K562 (cell line): ENCODE measurements at regions not wholly inside any gene's neighbourhood (a gene's known extent, or its start where the extent isn't known, plus 50 kb on each side); places are given as distances from the start of the nearest gene placed in this dataset.

Source experiments
- ATAC-seq: fragments of 200-7000 bp; cut with Tn5 transposase; 3 replicates; pipeline ENCODE4 v1.9.1; 2020; ENCODE audit warnings: moderate library complexity
- BruUV-seq: library from RNA; stranded (reverse); fragments of 400-500 nt; replicated peaks from 2 replicates; lab custom pipeline; 2021; lab: Mats Ljungman, UMichigan
- CTCF ChIA-PET: fragments of 300-600 bp; formaldehyde crosslinking; extraction: SDS; loops from one replicate; lab custom pipeline; 2021; ENCODE audit warnings: low intra/inter-chr PET ratio; lab: Yijun Ruan, JAX
- POLR2A ChIA-PET: fragments of 300-600, 350-650 bp; sonication (Branson Sonifier 250); formaldehyde crosslinking; extraction: SDS; loops from one replicate; lab custom pipeline; 2021; ENCODE audit warnings: antibody characterized with exemption, inconsistent platforms; lab: Yijun Ruan, JAX
- DNase-seq, 4 experiments: peaks; one replicate each; pipeline versions ENCODE4 v3.0.0 to v3.0.0-alpha.2; 2011 to 2018; ENCODE audit warnings: low spot score in 3 of 4, mixed read lengths in 3 of 4; ENCODE audit errors: extremely low read depth in 1 of 4
- FAIRE-seq: peaks from 2 replicates; lab custom pipeline; 2011; peaks lifted over from hg19 to GRCh38; lab: Jason Lieb, UNC
- H2AFZ ChIP-seq: 2 replicates; pipeline ENCODE4 v1.6.0; 2011; ENCODE audit warnings: low read depth, low read length, control low read depth, inconsistent platforms
- H3K27ac ChIP-seq: fragments of 200-600 bp; 3 replicates; pipeline ENCODE4 v1.8.0; 2011; ENCODE audit warnings: low read depth, mild to moderate bottlenecking, control low read depth, inconsistent platforms, low read length, moderate library complexity, mixed read lengths; ENCODE audit errors: extremely low read depth
- H3K27me3 ChIP-seq, 2 experiments: fragments of 300-600 bp in 1 of 2; 2 replicates in 1 of 2; 3 replicates in 1 of 2; pipeline versions ENCODE4 v1.6.0 to v1.8.0; 2011; ENCODE audit warnings: inconsistent platforms in 2 of 2, low read length in 2 of 2, mild to moderate bottlenecking in 1 of 2, mixed read lengths in 1 of 2, moderate library complexity in 1 of 2; ENCODE audit not compliant: control insufficient read depth in 2 of 2, insufficient read depth in 2 of 2
- H3K36me3 ChIP-seq: fragments of 300-600 bp; 3 replicates; pipeline ENCODE4 v1.8.0; 2011; ENCODE audit warnings: mild to moderate bottlenecking, low read length, inconsistent platforms; ENCODE audit not compliant: control insufficient read depth, insufficient read depth
- H3K4me1 ChIP-seq, 2 experiments: fragments of 200-600 bp in 1 of 2; replicated peaks in 1 of 2; 2 replicates in 1 of 2; 3 replicates in 1 of 2; pipeline versions ENCODE4 v1.5.1 to v1.8.0; 2011; ENCODE audit warnings: inconsistent platforms in 2 of 2, low read length in 2 of 2, mild to moderate bottlenecking in 1 of 2, mixed read lengths in 1 of 2, moderate library complexity in 1 of 2; ENCODE audit not compliant: control insufficient read depth in 2 of 2, insufficient read depth in 2 of 2
- H3K4me2 ChIP-seq: 2 replicates; pipeline ENCODE4 v1.6.1; 2011; ENCODE audit warnings: low read length, control low read depth, inconsistent platforms, mixed read lengths; ENCODE audit not compliant: insufficient read depth
- H3K4me3 ChIP-seq: fragments of 200-600 bp; sonication (generic), shearing (Covaris generic); 2 replicates; pipeline ENCODE4 v1.5.1; 2016; ENCODE audit warnings: control low read depth, inconsistent platforms
- H3K79me2 ChIP-seq: fragments of 200-600 bp; 3 replicates; pipeline ENCODE4 v1.8.0; 2011; ENCODE audit warnings: low read length, inconsistent platforms; ENCODE audit not compliant: control insufficient read depth, insufficient read depth
- H3K9ac ChIP-seq, 2 experiments: 2 replicates each; pipeline versions ENCODE4 v1.6.0 to v1.6.1; 2011; ENCODE audit warnings: low read depth in 2 of 2, low read length in 2 of 2, control low read depth in 1 of 2, inconsistent platforms in 1 of 2, mild to moderate bottlenecking in 1 of 2, mixed read lengths in 1 of 2; ENCODE audit not compliant: insufficient read depth in 1 of 2
- H3K9me1 ChIP-seq: one replicate; pipeline ENCODE4 v1.6.0; 2011; ENCODE audit warnings: inconsistent platforms, mild to moderate bottlenecking, low read length, moderate library complexity; ENCODE audit not compliant: control insufficient read depth, insufficient read depth
- H3K9me3 ChIP-seq: replicated peaks from 2 replicates; pipeline ENCODE4 v1.5.1; 2011; ENCODE audit warnings: low read depth, low read length, inconsistent platforms; ENCODE audit not compliant: control insufficient read depth, insufficient read depth
- H4K20me1 ChIP-seq: replicated peaks from 2 replicates; pipeline ENCODE4 v1.6.1; 2011; ENCODE audit warnings: low read length, inconsistent platforms, mixed read lengths; ENCODE audit not compliant: control insufficient read depth, insufficient read depth
- DDX20 ChIP-seq: fragments of 450-650 bp; IDR thresholded peaks from 2 replicates; pipeline ENCODE4 v1.6.1; 2016; ENCODE audit warnings: missing genetic modification characterization, low read depth, mild to moderate bottlenecking, missing compliant biosample characterization, moderate library complexity
- ETS2 ChIP-seq: IDR thresholded peaks from 2 replicates; pipeline ENCODE4 v1.6.1; 2016; ENCODE audit warnings: borderline replicate concordance, missing genetic modification characterization, mild to moderate bottlenecking, moderate library complexity, missing compliant biosample characterization; ENCODE audit not compliant: poor library complexity, severe bottlenecking
- GTF2F1 ChIP-seq: IDR thresholded peaks from 2 replicates; pipeline ENCODE4 v1.6.1; 2011; ENCODE audit warnings: low read depth, low read length, improper control_type of control experiment
- HCFC1 ChIP-seq: IDR thresholded peaks from 2 replicates; pipeline ENCODE4 v1.6.1; 2012; ENCODE audit warnings: low read depth, low read length, improper control_type of control experiment
- JUND ChIP-seq, 2 experiments: IDR thresholded peaks; 2 replicates in 1 of 2; 3 replicates in 1 of 2; pipeline ENCODE4 v1.6.1; 2011; ENCODE audit warnings: borderline replicate concordance in 2 of 2, low read depth in 2 of 2, low read length in 2 of 2, improper control_type of control experiment in 1 of 2, missing biosample characterization in 1 of 2, missing genetic modification characterization in 1 of 2, missing genetic modification reagents in 1 of 2
- ZBTB17 ChIP-seq: fragments of 450-650 bp; formaldehyde crosslinking; IDR thresholded peaks from 2 replicates; pipeline ENCODE4 v1.4.0; 2020; ENCODE audit warnings: mild to moderate bottlenecking
- WGBS: fragments of 100-300 bp; shearing (Covaris generic); methylation state at CpG from one replicate; pipeline ENCODE4 v1.1.6; 2016; ENCODE audit warnings: low coverage, mixed read lengths; ENCODE audit not compliant: insufficient coverage; ENCODE audit errors: missing lambda C conversion rate; 5-methylcytosine and 5-hydroxymethylcytosine counted together
- in situ Hi-C: fragments of 300-500 bp; cut with MboI; formaldehyde crosslinking; loops from 4 replicates; pipeline ENCODE4 v1.15.0; 2018; ENCODE audit warnings: inconsistent platforms, mixed read lengths
- intact Hi-C: fragments of 100-400 bp; cut with micrococcal nuclease; formaldehyde crosslinking; loops from 2 replicates; pipeline ENCODE4 v1.14.2; 2022
- TF ChIP-seq, protein P1 (sequence below): fragments of 250-450 bp; sonication (Bioruptor Pico); IDR thresholded peaks from 2 replicates; pipeline ENCODE4 v1.4.0; 2020
- TF ChIP-seq, protein P2 (sequence below): fragments of 450-650 bp; IDR thresholded peaks from 2 replicates; pipeline ENCODE4 v1.6.1; 2016; ENCODE audit warnings: mild to moderate bottlenecking
- TF ChIP-seq, protein P3 (sequence below): sonication (generic); formaldehyde crosslinking; IDR thresholded peaks from 2 replicates; pipeline ENCODE4 v1.8.0; 2022; ENCODE audit warnings: missing genetic modification reagents, mild to moderate bottlenecking, moderate library complexity, borderline replicate concordance
- TF ChIP-seq, protein P4 (sequence below): sonication (generic); formaldehyde crosslinking; IDR thresholded peaks from 2 replicates; pipeline ENCODE4 v1.8.0; 2022; ENCODE audit warnings: missing genetic modification reagents, mild to moderate bottlenecking, borderline replicate concordance

DNA sequence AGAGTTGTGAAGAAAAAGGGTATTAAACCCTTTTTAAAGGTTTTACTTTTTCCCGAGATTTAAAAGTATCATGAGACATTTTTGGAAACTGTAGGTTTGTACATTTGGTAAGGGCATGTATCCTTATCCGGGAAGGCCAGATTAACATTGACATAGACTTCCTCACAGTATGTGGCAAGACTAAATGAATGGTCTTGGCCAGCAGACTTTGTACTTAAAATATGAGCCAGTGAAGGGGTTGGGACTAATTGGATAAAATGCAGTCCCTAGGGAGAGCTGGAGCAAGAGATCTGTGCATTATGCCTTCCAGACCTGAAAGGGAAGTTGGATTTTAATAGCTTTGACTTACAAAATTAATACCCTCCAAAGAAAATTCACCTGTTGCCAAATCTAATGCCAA lies 60.4 kb upstream of the CCN2 start:
- POLR2A ChIA-PET, result no interaction called here
- BruUV-seq, result no TSS peak
- DNase-seq, result no peak

More for the DNA sequence above, 60.4 kb upstream of the CCN2 start:
- ATAC-seq (no peak), FAIRE-seq (no peak)
- Histone ChIP-seq H3K9me1 (no peaks in the 10 kb centered on the region), H3K27me3 (no peaks in the 10 kb centered on the region), H3K36me3 (no peaks in the 10 kb centered on the region), H3K4me3 (no peak overlapping the region), H3K9ac (no peak overlapping the region), H4K20me1 (no peaks in the 10 kb centered on the region), H3K4me1 (no peaks in the 10 kb centered on the region), H3K27ac (no peak overlapping the region), H2AFZ (no peak overlapping the region), H3K4me2 (no peak overlapping the region), H3K9me3 (no peaks in the 10 kb centered on the region), H3K79me2 (no peaks in the 10 kb centered on the region)
- CTCF ChIA-PET, result no interaction called here
- in situ Hi-C loops, result no loop called here
- WGBS, result 0% methylated on average over 2 of the region's 2 CpGs
- TF ChIP-seq GTF2F1, result no peak
- TF ChIP-seq ETS2, result no peak
- TF ChIP-seq DDX20 (tag), result no peak
- TF ChIP-seq, protein P1, sequence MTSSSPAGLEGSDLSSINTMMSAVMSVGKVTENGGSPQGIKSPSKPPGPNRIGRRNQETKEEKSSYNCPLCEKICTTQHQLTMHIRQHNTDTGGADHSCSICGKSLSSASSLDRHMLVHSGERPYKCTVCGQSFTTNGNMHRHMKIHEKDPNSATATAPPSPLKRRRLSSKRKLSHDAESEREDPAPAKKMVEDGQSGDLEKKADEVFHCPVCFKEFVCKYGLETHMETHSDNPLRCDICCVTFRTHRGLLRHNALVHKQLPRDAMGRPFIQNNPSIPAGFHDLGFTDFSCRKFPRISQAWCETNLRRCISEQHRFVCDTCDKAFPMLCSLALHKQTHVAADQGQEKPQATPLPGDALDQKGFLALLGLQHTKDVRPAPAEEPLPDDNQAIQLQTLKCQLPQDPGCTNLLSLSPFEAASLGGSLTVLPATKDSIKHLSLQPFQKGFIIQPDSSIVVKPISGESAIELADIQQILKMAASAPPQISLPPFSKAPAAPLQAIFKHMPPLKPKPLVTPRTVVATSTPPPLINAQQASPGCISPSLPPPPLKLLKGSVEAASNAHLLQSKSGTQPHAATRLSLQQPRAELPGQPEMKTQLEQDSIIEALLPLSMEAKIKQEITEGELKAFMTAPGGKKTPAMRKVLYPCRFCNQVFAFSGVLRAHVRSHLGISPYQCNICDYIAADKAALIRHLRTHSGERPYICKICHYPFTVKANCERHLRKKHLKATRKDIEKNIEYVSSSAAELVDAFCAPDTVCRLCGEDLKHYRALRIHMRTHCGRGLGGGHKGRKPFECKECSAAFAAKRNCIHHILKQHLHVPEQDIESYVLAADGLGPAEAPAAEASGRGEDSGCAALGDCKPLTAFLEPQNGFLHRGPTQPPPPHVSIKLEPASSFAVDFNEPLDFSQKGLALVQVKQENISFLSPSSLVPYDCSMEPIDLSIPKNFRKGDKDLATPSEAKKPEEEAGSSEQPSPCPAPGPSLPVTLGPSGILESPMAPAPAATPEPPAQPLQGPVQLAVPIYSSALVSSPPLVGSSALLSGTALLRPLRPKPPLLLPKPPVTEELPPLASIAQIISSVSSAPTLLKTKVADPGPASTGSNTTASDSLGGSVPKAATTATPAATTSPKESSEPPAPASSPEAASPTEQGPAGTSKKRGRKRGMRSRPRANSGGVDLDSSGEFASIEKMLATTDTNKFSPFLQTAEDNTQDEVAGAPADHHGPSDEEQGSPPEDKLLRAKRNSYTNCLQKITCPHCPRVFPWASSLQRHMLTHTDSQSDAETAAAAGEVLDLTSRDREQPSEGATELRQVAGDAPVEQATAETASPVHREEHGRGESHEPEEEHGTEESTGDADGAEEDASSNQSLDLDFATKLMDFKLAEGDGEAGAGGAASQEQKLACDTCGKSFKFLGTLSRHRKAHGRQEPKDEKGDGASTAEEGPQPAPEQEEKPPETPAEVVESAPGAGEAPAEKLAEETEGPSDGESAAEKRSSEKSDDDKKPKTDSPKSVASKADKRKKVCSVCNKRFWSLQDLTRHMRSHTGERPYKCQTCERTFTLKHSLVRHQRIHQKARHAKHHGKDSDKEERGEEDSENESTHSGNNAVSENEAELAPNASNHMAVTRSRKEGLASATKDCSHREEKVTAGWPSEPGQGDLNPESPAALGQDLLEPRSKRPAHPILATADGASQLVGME (CRISPR knock-in tag), result no peak
- no peak for TF ChIP-seq HCFC1
- TF ChIP-seq, protein P2, sequence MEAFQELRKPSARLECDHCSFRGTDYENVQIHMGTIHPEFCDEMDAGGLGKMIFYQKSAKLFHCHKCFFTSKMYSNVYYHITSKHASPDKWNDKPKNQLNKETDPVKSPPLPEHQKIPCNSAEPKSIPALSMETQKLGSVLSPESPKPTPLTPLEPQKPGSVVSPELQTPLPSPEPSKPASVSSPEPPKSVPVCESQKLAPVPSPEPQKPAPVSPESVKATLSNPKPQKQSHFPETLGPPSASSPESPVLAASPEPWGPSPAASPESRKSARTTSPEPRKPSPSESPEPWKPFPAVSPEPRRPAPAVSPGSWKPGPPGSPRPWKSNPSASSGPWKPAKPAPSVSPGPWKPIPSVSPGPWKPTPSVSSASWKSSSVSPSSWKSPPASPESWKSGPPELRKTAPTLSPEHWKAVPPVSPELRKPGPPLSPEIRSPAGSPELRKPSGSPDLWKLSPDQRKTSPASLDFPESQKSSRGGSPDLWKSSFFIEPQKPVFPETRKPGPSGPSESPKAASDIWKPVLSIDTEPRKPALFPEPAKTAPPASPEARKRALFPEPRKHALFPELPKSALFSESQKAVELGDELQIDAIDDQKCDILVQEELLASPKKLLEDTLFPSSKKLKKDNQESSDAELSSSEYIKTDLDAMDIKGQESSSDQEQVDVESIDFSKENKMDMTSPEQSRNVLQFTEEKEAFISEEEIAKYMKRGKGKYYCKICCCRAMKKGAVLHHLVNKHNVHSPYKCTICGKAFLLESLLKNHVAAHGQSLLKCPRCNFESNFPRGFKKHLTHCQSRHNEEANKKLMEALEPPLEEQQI, result no peak
- TF ChIP-seq, protein P3, sequence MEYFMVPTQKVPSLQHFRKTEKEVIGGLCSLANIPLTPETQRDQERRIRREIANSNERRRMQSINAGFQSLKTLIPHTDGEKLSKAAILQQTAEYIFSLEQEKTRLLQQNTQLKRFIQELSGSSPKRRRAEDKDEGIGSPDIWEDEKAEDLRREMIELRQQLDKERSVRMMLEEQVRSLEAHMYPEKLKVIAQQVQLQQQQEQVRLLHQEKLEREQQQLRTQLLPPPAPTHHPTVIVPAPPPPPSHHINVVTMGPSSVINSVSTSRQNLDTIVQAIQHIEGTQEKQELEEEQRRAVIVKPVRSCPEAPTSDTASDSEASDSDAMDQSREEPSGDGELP (CRISPR knock-in tag), result no peak
- TF ChIP-seq JUND (IDR thresholded peaks at IDR 0.05; ENCODE audit: borderline replicate concordance, low read depth, low read length), result no peak
- no peak for TF ChIP-seq JUND (tag; IDR thresholded peaks at IDR 0.05; ENCODE audit: borderline replicate concordance, low read depth, low read length)
- TF ChIP-seq, protein P4, sequence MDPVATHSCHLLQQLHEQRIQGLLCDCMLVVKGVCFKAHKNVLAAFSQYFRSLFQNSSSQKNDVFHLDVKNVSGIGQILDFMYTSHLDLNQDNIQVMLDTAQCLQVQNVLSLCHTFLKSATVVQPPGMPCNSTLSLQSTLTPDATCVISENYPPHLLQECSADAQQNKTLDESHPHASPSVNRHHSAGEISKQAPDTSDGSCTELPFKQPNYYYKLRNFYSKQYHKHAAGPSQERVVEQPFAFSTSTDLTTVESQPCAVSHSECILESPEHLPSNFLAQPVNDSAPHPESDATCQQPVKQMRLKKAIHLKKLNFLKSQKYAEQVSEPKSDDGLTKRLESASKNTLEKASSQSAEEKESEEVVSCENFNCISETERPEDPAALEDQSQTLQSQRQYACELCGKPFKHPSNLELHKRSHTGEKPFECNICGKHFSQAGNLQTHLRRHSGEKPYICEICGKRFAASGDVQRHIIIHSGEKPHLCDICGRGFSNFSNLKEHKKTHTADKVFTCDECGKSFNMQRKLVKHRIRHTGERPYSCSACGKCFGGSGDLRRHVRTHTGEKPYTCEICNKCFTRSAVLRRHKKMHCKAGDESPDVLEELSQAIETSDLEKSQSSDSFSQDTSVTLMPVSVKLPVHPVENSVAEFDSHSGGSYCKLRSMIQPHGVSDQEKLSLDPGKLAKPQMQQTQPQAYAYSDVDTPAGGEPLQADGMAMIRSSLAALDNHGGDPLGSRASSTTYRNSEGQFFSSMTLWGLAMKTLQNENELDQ (CRISPR knock-in tag), result no peak
- no peak for TF ChIP-seq ZBTB17 (CRISPR knock-in tag)
- intact Hi-C loops, result no loop called here
